ENCODE measurements at regions not wholly inside any gene's neighbourhood (a gene's known extent, or its start where the extent isn't known, plus 50 kb on each side); places are given as distances from the start of the nearest gene placed in this dataset.

DNA sequence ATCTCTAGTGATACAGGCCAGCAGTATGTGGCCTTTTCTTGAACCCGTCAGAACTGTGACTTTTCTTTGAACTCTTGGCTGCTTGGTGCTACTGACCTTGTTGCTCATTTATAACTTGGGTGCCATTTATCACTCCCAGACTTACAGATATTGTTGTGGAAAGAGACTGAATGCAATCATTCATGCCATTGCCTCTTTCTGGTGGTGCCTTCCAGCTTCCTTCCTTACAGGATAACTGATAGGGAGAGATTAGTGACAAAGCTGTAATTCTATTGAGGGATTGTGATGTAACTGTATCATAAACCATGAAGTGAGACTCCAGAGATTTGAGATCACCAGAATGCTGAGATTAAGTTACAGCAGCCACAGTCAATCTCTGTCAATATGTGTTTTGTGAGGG, 256.5 kb downstream of the USP25 start:
- no peaks in the 10 kb centered on the region for H3K27me3 ChIP-seq (replicated peaks; ENCODE audit: control insufficient read depth, insufficient read depth, low read length)
- Mint-ChIP-seq H3K27me3 (ENCODE audit: insufficient read depth, unreplicated experiment) (peaks cover 13% of the 10 kb centered on the region), H3K4me3 (ENCODE audit: unreplicated experiment) (no peak overlapping the region), H3K9me3 (ENCODE audit: unreplicated experiment) (peaks cover 13% of the 10 kb centered on the region), H3K4me1 (ENCODE audit: low read depth, unreplicated experiment) (no peaks in the 10 kb centered on the region), H3K27ac (ENCODE audit: unreplicated experiment) (no peak overlapping the region), H3K36me3 (ENCODE audit: insufficient read depth, unreplicated experiment) (no peaks in the 10 kb centered on the region)
- no peaks in the 10 kb centered on the region for H3K4me1 ChIP-seq
- TF ChIP-seq, protein P1, sequence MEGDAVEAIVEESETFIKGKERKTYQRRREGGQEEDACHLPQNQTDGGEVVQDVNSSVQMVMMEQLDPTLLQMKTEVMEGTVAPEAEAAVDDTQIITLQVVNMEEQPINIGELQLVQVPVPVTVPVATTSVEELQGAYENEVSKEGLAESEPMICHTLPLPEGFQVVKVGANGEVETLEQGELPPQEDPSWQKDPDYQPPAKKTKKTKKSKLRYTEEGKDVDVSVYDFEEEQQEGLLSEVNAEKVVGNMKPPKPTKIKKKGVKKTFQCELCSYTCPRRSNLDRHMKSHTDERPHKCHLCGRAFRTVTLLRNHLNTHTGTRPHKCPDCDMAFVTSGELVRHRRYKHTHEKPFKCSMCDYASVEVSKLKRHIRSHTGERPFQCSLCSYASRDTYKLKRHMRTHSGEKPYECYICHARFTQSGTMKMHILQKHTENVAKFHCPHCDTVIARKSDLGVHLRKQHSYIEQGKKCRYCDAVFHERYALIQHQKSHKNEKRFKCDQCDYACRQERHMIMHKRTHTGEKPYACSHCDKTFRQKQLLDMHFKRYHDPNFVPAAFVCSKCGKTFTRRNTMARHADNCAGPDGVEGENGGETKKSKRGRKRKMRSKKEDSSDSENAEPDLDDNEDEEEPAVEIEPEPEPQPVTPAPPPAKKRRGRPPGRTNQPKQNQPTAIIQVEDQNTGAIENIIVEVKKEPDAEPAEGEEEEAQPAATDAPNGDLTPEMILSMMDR (IDR thresholded peaks at IDR 0.05; ENCODE audit: insufficient read depth in 1 of 2, low read depth in 1 of 2, low read length in 1 of 2, severe bottlenecking in 1 of 2, unreplicated experiment in 1 of 2), result no peak
- H3K36me3 ChIP-seq (ENCODE audit: control insufficient read depth, insufficient read depth, low read length), result no peaks in the 10 kb centered on the region
- intact Hi-C loops (cut with micrococcal nuclease; ENCODE audit: unreplicated experiment), result no loop called here
- no TSS peak for BruUV-seq (replicated peaks)
- ChIA-PET POLR2A (no interaction called here), CTCF (no interaction called here)
- no peaks in the 10 kb centered on the region for H3K9me3 ChIP-seq
- no peak overlapping the region for H3K4me3 ChIP-seq (ENCODE audit: low read depth, low read length)
- no peak for DNase-seq

DNA sequence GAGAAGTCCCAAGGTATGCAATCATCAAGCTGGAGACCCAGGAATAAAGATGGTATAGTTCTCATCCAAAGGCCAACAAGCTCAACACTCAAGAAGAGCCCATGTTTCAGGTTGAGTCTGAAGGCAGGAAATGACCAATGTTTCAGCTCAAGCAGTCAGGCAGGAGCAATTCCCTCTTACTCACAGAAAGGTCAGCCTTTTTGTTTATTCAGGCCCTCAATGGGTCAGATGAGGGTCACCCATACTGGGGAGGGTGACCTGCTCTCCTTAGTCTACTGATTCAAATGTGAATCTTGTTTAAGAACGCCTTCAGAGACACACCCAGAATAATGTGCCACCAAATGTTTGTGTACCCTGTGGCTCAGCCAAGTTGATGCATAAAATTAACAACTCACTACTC, 262.4 kb downstream of the USP25 start:
- ChIA-PET CTCF (no interaction called here), POLR2A (interaction anchor here (0.6 kb wide), 1 partner anchor 11 kb away, joined by 3 read pairs; no protein-coding TSS in a partner anchor)
- Mint-ChIP-seq H3K36me3 (ENCODE audit: insufficient read depth, unreplicated experiment) (no peaks in the 10 kb centered on the region), H3K4me3 (ENCODE audit: unreplicated experiment) (no peak overlapping the region), H3K9me3 (ENCODE audit: unreplicated experiment) (no peaks in the 10 kb centered on the region), H3K27ac (ENCODE audit: unreplicated experiment) (no peak overlapping the region), H3K4me1 (ENCODE audit: low read depth, unreplicated experiment) (no peaks in the 10 kb centered on the region), H3K27me3 (ENCODE audit: insufficient read depth, unreplicated experiment) (peaks cover 3% of the 10 kb centered on the region)
- intact Hi-C loops (cut with micrococcal nuclease; ENCODE audit: unreplicated experiment), result no loop called here
- H3K9me3 ChIP-seq, result no peaks in the 10 kb centered on the region
- no peaks in the 10 kb centered on the region for H3K4me1 ChIP-seq
- no peaks in the 10 kb centered on the region for H3K27me3 ChIP-seq (replicated peaks; ENCODE audit: control insufficient read depth, insufficient read depth, low read length)
- TF ChIP-seq, protein P1 (IDR thresholded peaks at IDR 0.05; ENCODE audit: insufficient read depth in 1 of 2, low read depth in 1 of 2, low read length in 1 of 2, severe bottlenecking in 1 of 2, unreplicated experiment in 1 of 2), result no peak
- H3K4me3 ChIP-seq (ENCODE audit: low read depth, low read length), result no peak overlapping the region
- DNase-seq, result no peak
- BruUV-seq (replicated peaks), result no TSS peak
- H3K36me3 ChIP-seq (ENCODE audit: control insufficient read depth, insufficient read depth, low read length), result no peaks in the 10 kb centered on the region

DNA sequence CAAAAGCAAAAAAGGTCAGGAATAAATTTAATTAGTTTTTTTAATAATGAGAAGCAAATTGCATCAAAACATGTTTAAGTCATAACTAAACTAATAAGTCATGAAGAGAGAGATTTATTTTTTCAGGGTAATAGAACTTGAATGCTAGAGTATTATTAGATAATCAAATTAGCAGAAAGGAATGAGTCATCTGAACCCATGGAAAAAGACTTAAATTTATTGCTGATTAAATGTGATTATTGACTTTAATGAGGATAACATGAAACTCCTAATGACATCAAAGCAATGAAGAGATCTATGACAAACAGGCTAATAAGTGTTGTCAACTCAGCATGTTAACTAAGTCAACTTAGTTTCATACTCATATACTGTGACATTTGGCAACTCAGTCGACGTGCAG, 264.2 kb downstream of the USP25 start:
- Histone ChIP-seq H3K27me3 (replicated peaks; ENCODE audit: control insufficient read depth, insufficient read depth, low read length) (no peaks in the 10 kb centered on the region), H3K4me1 (no peaks in the 10 kb centered on the region), H3K4me3 (ENCODE audit: low read depth, low read length) (no peak overlapping the region), H3K36me3 (ENCODE audit: control insufficient read depth, insufficient read depth, low read length) (no peaks in the 10 kb centered on the region), H3K9me3 (no peaks in the 10 kb centered on the region)
- no peak overlapping the region for H3K27ac Mint-ChIP-seq (ENCODE audit: unreplicated experiment)
- no peaks in the 10 kb centered on the region for H3K36me3 Mint-ChIP-seq (ENCODE audit: insufficient read depth, unreplicated experiment)
- no peak for DNase-seq
- H3K27me3 Mint-ChIP-seq (ENCODE audit: insufficient read depth, unreplicated experiment), result no peaks in the 10 kb centered on the region
- H3K4me3 Mint-ChIP-seq (ENCODE audit: unreplicated experiment), result no peak overlapping the region
- H3K9me3 Mint-ChIP-seq (ENCODE audit: unreplicated experiment), result no peaks in the 10 kb centered on the region
- TF ChIP-seq, protein P1 (IDR thresholded peaks at IDR 0.05; ENCODE audit: insufficient read depth in 1 of 2, low read depth in 1 of 2, low read length in 1 of 2, severe bottlenecking in 1 of 2, unreplicated experiment in 1 of 2), result no peak
- POLR2A ChIA-PET, result no interaction called here
- intact Hi-C loops (cut with micrococcal nuclease; ENCODE audit: unreplicated experiment), result no loop called here
- no peaks in the 10 kb centered on the region for H3K4me1 Mint-ChIP-seq (ENCODE audit: low read depth, unreplicated experiment)
- CTCF ChIA-PET, result no interaction called here
- no TSS peak for BruUV-seq (replicated peaks)
